DMS53 (cell line): ENCODE measurements at regions not wholly inside any gene's neighbourhood (a gene's known extent, or its start where the extent isn't known, plus 50 kb on each side); places are given as distances from the start of the nearest gene placed in this dataset.

Experiments used
- DNase-seq: peaks from one replicate; lab custom pipeline; 2025; lab: John Stamatoyannopoulos, UW

DNA sequence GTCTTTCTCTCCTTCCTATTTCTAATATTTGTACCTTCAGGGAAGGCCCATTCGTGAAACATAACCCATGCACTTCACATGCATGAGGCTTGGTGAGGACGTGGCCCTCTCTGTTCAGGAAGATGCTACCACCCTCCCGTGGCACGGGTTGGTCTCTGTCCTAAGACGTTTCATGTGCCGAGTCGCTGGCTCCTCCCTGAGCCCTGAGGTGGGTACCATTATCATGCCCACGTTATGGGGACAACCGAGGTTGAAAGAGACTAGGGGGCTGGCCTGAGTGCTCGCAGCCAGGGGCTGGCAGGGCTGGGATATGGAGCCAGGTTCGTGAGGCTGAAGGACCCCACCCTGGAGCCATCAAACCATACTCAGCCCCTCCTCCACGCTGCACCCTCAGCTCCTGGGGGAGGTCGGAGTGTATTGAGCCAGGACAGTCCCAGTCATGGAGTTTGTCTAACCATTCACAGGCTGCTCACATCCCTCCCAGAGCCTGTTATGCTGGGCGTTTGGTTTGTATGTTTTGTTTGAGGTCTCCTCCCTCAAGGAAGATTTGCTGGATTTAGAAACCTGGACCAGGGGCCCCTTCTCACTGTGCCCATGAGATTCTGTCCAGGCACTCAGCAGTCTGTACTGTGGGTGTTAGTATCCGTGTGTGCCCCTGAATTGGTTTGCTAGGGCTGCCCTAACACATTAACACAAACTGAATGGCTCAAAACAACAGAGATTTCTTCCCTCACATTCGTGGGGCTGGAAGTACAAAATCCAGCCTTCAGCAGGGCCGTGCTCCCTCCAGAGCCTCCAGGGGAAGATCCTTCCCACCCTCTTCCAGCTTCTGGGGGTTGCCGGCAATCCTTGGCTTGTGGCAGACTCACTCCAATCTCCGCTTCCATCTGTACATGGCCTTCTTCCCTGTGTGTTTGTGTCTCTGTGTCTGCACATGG, 88.3 kb downstream of the ANKRD60 start:
- DNase-seq, result no peak

DNA sequence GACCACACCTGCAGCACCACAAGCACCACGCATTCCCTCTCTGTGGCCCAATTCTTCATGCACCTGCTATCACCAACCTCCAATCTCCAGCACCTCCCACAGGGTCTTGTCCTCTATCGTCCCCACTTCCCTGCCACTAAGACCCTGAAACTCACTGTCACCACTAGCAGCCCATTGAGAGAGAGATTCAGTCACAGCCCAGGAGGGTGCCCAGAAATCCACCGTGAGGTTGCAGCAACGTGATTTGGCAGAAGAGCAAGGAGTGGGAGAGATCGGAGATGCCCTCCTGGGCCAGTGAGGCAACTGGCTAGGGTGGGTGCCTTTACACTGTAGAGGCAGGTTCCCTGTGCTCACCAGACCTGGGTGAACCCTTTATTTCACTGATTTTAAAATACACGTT, 90.1 kb downstream of the ANKRD60 start:
- DNase-seq, result no peak

DNA sequence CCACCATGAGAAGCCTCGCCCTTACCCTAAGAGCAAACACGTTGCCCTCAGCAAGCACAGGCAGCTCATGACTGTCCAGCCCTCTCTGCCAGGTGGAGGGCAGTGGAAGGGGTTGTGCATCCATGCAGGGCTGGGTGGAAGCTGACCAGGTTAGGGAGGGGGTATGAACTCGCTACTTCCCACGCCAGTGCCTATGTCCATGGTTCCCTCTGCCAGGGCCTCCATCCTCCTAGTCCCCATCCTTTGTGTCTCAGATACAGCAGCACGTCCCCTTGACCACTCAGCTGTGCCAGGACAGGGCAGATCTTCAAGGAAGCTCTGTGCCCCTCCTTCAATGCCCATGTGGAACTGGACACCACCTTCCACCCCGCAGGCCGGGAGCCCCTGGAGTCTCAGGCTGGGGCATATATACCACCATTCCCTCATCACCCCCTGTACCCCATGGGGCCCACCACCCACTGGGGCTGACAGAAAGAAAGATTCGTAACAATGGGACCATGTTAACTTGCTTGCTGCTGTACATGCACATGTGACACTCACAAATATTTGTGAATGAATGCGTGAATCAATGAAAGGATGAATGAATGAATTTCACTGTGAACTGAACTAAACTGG, 90.7 kb downstream of the ANKRD60 start:
- no peak for DNase-seq

DNA sequence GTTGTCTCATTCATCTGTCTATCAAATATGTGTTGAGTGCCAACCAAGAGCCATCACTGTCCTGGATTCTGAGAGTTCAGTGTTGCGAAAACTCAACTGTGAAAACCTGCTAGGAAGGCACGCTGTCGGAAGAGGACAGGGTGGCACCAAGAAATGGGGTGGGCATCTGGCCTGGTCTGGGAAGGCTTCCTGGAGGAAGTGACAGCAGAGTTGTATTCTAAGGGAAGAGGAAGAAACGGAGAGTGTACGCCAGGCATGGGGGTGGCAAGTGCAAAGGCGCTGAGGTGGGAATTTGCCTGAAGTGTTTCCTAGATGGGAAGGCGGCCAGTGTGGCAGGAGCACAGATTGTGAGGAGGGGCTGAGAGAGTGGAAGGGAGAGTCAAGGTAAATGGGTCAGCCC, 91.2 kb downstream of the ANKRD60 start:
- DNase-seq, result no peak

DNA sequence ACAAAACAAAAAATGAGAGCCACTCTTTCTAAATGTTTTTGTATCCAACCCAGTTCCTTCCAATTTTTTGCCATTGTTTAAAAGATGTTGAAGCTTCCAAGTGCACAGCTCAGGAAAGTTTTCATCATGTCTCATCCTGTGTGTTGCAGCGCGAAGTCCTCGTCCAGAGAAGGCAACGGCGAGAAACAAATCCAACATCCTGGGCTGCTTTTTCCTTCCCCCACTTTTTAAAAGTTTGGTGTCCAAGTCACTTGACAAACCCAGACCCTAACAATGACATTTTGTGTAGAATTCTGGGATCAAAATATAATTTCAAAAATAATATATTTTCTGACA, 92.3 kb downstream of the ANKRD60 start:
- DNase-seq, result no peak

DNA sequence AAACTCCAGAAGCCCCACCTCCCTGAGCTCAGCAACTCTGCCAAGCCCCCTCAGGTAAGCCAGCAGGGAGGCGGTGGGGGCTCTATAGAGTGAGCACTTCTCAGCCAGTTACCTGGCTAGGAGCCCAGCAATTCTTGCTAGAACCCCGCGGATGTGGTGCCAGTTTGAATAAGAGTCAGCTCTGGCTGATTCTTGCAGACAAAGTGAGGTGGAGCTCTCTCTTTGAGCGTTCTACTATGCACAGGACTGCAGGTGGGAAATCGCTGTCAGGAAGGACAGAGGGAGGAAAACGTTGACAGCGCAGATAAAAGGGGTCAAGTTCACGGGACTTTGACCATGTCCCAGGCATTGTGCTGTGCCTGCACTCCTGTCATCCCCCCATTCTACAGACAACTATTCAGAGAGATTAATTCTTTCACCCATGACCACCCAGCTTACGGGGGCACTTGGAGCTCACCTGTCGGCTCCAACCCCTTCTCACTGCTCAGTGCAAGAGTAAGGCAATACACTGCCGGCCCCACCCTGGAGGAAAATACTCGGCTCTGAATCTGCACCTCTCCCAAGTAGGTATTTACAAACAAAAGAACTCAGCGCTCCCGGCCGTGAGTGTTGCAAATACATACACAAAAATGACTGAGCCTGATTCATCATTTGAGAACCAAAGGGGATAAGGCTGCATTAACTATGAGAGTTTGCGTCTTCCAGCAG, 92.9 kb downstream of the ANKRD60 start:
- no peak for DNase-seq

DNA sequence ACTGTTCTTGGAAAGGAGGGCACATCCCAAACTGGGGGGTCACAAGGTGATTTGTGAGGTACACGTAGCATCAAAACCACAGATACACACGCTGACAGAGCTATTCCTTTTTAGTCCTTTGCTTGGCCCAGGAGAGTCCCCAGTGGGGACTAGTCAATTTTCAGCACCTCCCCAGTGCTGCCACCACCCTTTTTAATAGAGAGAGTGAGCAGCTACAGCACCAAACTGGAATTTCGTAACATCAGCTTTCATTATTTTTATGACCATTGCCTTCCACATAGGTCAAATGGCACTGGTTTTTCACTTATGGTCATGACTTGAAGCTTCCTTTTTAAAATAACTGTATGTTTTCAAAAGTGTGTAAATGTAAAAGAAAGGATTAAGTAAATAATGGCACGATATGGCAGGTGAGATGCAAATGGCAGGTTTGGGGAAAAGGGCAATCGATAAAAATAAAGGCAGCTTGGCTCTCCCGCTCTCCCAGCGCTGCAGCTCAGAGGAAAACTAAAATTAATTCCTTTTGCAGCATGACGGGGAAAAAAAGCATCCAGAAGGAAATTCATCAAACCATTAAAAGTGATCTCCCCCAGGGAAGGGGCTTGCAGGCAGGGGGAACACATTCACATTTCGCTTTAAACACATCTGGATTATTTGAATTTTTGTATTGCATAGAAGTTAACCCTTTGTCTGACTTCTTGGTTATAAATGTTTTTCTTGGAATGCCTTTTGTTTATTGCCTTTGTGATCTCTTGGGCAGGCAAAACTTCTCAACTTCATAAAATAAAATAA, 95.2 kb downstream of the ANKRD60 start:
- DNase-seq, result no peak

DNA sequence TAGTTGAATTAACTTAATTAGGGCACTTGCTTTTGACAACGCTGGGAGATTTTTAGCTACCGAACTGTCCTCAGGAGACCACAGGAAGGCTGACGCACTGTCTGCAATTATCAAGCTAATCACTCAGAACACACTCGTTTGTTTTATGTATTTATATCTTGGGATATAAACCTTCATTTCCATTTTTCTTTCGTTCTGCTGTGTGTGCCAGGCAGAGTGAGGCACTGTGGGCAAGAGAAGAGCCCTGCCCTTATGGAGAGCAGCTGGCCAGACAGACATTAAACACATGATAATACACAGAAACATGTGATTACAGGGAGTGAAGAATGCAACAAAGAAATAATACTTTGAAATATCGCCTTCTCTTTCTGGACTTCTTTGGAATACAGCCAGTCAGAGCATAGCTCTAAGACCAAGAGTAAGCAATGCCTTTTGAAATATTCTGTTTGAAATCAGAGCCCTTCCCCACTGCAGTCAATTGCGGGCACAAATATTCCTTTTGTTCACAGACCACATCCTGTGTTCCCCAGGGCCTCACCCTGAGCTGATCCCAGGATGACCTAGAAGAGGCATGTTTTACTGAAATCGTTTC, 96.8 kb downstream of the ANKRD60 start:
- no peak for DNase-seq

DNA sequence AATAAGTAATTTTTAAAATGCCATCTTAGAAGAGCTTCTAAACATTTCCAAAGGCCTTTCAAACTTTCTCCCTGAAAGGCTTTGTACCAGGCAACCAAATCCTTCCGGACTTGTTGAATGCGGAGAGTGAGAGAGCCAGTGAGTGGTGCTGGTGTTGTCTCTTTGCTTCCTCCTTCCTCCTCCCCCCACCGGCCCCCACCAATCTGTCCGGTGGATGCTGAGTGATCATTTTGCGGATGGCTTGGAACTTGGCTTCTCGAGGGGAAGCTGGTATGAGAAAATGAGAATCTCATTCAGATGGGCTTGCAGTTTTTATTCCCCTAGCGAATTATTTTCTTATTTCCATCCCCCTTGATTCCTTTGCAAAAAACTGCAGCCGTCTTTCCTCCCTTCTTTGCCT, 97.3 kb downstream of the ANKRD60 start:
- DNase-seq, result no peak

DNA sequence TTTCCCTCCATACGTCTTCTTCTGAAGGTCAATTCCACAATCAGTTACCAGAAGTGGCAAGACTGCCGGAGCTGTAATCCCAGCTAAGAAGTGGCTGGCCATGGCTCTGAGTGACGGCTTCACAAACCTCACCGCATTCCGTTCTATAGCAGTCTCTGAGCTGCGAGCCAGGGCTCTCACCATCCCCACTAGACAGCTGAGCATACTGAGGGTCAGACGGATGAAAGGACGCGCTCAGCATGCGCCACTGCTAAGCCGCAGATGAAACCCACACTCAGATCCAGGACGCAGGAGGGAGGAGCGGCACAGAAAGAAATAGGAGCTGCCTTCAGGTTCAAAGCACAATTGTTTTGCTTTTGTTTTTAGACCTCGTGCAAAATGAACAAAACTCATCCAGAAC, 97.9 kb downstream of the ANKRD60 start:
- no peak for DNase-seq

DNA sequence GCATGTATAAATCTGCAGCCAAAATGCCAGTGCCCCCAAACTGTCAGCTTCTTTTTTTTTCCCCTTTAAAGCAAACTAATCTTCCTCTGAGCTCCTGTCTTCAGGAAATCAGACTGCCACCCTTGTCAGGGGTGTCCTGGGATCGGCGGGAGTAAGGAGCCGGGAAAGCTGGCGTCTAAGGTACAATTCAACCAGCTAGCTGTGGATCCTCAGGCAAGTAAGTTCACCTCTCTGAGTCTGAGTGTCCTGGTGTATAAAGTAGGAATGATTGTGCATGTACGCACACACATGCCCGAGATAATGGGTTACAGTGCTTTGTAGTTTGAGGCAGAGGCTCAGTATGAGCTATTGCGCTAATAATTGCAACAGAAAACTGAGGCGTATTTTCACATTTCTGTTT, 98.3 kb downstream of the ANKRD60 start:
- no peak for DNase-seq

DNA sequence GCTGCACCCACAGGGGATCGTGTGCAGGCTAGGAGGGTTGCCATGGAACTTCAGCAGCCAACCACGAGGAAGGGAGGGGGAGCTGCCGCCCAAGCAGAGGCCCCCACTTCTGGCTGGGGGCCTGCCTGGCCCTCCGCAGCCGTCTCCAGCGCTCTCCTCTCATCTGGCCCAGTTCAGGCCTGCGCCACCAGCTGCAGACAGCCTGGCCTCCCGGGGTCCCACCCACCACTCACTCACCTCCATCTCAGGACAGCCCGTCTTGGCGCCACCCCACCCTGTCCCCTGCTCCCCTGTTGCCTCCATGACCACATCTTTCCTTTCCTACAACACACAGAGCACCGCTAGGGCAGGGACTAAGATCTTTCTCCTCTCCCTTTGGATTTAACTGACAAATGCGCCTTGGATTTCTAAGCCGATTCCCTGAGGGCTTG, 98.7 kb downstream of the ANKRD60 start:
- no peak for DNase-seq

DNA sequence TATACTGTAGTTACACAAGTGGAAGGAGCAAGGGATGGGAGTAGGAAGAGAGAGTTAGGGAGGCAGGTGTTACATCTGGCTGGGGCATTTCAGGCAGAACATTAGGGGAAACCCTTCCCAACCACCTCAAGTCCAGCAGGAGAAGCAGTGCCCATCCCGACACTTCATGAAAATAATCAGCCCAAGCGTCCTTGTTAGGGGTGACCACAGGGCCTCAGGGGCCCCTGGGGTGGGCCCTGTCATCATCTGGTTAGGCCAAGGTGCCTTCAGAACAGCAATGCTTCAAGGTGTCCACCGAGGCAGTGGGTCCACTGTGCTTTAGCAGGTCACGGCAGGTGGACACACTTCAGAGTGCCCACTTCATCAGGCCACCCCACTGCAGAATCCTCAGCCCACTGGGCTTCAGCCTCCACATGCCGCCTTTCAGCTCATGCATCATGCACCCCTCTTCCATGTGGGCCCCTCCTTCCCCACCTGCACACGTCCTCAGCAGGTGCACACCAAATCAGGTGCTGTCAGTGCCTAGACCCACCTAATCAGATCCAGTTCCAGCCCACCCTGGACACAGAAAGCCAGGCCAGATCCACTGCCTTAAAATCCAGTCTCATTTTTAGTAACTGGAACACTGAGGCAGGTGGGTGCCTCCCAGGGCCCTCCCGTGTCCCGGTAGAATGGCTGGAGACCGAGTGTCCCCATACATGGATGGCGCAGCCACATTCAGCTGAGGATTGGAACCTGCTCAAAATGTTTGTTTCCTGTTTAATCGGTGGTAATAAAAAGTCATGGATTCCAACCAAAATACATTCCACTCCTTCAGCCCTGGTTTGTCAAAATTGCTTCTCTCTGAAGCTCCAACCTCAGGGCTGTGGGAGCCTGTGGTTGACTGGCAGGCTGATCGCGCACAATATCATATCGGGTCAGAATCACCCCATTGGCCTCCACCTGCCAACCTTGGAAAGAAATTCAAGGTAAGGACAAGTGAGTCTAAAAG, 99.5 kb downstream of the ANKRD60 start:
- no peak for DNase-seq

DNA sequence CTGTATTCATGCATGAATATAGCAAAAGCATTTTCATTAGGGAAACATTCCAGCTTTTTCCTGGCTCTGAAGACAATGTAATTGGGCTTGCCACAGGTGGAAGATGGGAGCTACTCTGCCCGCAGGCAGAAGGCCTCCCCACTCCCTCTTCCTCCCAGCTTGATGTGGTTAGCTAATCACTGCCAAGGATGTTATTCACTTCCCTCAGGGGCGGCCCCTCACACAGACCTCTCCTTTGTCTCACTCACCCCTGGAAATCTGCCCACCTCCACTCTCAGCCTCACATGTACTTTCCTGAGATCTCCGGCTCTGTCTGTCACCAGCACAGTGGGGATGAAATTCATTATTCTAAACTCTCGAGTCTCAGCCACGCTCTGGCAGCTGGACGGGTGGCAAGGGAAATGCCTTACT, 100.7 kb downstream of the ANKRD60 start:
- no peak for DNase-seq

DNA sequence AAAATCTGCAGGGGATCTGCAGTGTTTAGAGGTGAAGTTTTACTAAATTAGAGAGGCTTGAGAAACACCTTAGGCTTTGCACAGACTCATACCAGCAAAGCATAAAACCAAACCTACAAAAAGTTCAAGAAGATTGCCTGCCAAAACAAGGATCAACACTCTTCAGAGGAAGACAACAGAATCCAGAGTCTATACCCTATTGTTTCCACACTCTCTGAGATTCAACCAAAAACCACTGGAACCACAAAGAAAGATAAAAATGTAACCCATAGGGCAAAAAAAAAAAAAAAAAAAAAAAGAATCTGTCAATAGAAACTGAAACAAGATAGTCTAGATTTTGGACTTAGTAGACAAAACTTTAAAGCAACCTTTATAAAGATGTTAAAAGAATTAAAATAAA, 102.7 kb downstream of the ANKRD60 start:
- DNase-seq, result no peak

DNA sequence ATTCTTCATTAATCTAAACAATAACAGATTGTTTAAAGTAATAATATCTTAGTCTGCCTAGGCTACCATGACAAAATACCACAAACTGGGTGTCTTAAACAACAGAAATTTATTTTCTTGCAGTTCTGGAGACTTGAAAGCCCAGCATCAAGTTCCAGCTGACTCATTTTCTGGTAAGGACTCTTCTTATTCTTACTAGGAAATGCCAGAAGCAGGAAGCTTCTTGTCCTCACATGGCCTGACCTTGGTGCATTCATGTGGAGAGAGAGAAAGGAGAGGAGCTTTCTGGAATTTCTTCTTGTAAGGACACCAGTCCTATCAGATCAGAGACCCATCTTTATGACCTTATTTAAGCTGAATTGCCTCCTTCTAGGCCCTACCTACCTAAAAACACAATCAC, 110.5 kb downstream of the ANKRD60 start:
- no peak for DNase-seq

DNA sequence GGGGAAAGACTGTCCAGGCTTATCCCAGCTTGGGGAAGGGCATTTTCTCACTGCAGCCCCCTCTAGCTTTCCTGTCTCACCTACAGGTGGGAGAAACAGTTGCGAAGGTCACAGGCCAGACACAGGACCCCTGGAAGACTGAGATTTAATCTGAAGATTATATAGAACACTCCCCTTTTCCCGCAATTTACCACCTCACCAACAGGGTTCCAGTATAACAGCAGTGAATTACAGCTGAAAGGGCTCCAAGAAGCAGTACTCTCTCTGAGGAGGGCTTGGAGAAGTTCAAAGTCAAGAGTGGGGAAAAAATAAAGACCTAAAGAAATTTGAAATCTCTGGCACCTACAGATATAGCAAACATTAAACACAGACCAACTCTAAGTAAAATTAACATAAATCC, 111.9 kb downstream of the ANKRD60 start:
- DNase-seq, result no peak

DNA sequence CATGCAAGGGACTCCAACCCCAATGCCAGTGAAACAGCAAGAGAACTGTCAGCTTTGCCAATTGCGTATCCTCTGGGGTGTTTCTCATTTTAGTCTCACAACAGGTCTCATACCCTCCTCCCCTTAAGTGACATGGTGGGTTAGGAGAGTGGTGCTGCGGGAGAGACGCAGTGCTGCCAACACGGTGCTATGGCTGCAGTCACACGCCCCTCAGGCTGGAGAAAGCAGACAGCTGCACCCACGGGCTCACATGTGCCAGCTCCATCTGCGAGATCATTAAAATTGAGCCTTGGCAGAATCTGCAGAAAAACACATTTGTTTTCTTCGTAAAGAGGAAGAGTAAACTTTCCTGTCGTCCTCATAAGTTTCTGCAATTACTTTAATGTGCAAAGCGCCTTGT, 114.7 kb downstream of the ANKRD60 start:
- no peak for DNase-seq

DNA sequence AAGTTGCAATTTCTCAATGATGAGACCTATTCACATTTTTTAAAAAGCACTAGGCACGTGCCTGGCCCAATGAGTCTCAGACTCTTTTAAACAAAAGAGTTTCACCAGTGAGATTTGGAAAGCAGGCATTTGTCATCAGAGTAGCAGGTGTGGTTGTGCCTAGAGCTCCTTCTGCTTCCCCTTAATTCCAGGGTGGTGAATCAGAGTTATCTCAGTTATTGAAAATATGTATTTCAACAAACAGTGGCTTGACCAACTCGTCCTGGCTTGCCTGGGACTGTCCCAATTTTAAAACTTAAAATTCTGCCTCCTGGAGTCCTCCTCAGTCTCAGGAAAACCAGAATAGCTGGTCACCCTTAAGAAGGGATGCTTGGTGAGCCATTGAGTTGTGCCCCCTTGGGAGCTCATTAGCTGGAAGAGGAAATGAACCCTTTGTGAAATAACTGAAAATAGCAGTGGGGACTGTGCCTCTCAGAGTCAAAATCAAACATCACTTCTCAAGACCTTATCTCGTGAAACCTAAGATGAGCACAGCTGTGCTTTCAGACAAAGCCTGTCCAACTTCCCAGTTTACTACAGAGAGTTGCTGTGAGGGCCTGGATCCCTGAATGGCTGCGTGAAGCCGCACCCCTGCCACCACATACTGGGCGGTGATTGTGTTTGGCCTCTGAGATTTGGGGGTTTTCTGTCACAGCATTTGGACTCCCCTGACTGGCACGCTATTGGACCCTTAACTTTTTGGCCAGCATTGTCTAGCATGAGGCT, 116.3 kb downstream of the ANKRD60 start:
- DNase-seq, result no peak
